SJSA1 (cell line): ENCODE measurements at regions not wholly inside any gene's neighbourhood (a gene's known extent, or its start where the extent isn't known, plus 50 kb on each side); places are given as distances from the start of the nearest gene placed in this dataset.

Source experiments
- DNase-seq, 2 experiments: peaks; one replicate each; pipeline ENCODE4 v3.0.0-alpha.2; 2015 to 2020; ENCODE audit warnings: low spot score in 2 of 2, low read depth in 1 of 2
- H3K27ac ChIP-seq: fragments of 250-450 bp; sonication (Bioruptor Pico); 2 replicates; pipeline ENCODE4 v1.5.1; 2020; ENCODE audit warnings: mild to moderate bottlenecking, moderate library complexity
- H3K27me3 ChIP-seq: fragments of 250-450 bp; sonication (Bioruptor Pico); replicated peaks from 2 replicates; pipeline ENCODE4 v1.5.1; 2020; ENCODE audit warnings: mild to moderate bottlenecking, moderate library complexity
- H3K36me3 ChIP-seq: fragments of 250-450 bp; sonication (Bioruptor Pico); 2 replicates; pipeline ENCODE4 v1.5.1; 2020; ENCODE audit warnings: mild to moderate bottlenecking
- H3K4me1 ChIP-seq: fragments of 250-450 bp; sonication (Bioruptor Pico); replicated peaks from 2 replicates; pipeline ENCODE4 v1.6.1; 2021; ENCODE audit warnings: mild to moderate bottlenecking
- H3K4me3 ChIP-seq: fragments of 250-450 bp; sonication (Bioruptor Pico); 2 replicates; pipeline ENCODE4 v1.5.1; 2020; ENCODE audit warnings: mild to moderate bottlenecking
- H3K9me3 ChIP-seq: fragments of 250-450 bp; sonication (Bioruptor Pico); replicated peaks from 2 replicates; pipeline ENCODE4 v1.5.1; 2020; ENCODE audit warnings: mild to moderate bottlenecking

GRCh38 chr2:158024288-158024898 is 77.3 kb upstream of the UPP2 start:
- H3K4me3 ChIP-seq = no peak overlapping the region
- H3K36me3 ChIP-seq = no peaks in the 10 kb centered on the region
- H3K9me3 ChIP-seq = no peaks in the 10 kb centered on the region
- peak in 1 of 2 experiments; percentile 34 for DNase-seq
- no peaks in the 10 kb centered on the region for H3K4me1 ChIP-seq
- no peak overlapping the region for H3K27ac ChIP-seq
- H3K27me3 ChIP-seq = no peaks in the 10 kb centered on the region

DNA sequence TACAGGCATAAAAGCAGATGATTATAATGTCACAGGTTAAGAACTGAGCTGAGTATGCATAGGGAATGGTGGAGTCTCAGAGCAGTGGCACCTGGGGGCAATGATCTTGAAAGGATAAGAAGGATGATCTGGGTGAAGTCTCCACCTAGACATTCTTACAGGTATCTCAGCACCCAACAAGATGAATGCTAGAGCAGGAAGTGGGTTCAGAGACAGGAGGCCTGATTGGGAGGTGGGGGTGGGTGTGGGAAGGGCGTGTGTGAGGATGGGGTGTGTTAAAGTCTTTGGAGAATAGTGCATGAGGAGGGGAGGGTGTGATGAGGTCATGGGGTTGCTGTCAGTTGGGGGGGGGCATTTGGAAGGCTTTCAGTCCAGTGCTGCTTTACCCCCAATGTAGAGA is 78.8 kb upstream of the UPP2 start:
- DNase-seq = no peak

GRCh38 chr2:158021226-158021625 is 80.5 kb upstream of the UPP2 start:
- Histone ChIP-seq H3K27ac (no peak overlapping the region), H3K36me3 (no peaks in the 10 kb centered on the region), H3K9me3 (no peaks in the 10 kb centered on the region), H3K4me1 (no peaks in the 10 kb centered on the region), H3K27me3 (no peaks in the 10 kb centered on the region; the same call in 1 of the 2 replicates), H3K4me3 (no peak overlapping the region)
- no peak for DNase-seq

More for the DNA sequence above, 78.8 kb upstream of the UPP2 start:
- Histone ChIP-seq H3K27ac (no peak overlapping the region), H3K27me3 (no peaks in the 10 kb centered on the region), H3K36me3 (no peaks in the 10 kb centered on the region), H3K4me3 (no peak overlapping the region), H3K9me3 (no peaks in the 10 kb centered on the region), H3K4me1 (no peaks in the 10 kb centered on the region)

DNA sequence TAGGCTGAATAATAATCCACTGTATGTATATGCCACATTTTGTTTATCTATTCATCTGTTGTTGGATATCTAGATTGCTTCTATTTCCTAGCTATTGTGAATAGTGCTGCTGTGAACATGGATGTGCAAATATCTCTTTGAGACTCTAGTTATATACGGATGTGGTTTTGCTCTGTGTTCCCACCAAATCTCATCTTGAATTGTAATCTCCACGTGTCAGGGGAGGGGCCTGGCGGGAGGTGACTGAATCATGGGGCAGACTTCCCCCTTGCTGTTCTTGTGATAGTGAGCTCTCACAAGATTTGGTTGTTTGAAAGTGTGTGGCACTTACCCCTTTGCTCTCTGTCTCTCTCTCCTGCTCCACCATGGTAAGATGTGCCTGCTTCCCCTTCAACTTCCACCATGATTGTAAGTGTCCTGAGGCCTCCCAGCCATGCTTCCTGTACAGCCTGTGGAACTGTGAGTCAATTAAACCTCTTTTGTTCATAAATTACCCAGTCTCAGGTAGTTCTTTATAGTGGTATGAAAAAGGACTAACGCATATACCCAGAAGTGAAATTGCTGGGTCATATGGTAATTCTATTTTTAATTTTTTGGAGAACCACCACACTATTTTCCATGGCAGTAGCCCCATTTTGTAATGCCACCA is 86.1 kb upstream of the UPP2 start:
- Histone ChIP-seq H3K4me1 (no peaks in the 10 kb centered on the region), H3K27me3 (no peaks in the 10 kb centered on the region; the same call in 1 of the 2 replicates), H3K36me3 (no peaks in the 10 kb centered on the region), H3K27ac (no peak overlapping the region), H3K4me3 (no peak overlapping the region), H3K9me3 (no peaks in the 10 kb centered on the region)
- DNase-seq = no peak

GRCh38 chr2:158013891-158014290 is 87.8 kb upstream of the UPP2 start:
- H3K36me3 ChIP-seq = no peaks in the 10 kb centered on the region
- H3K27me3 ChIP-seq = no peaks in the 10 kb centered on the region; the same call in 1 of the 2 replicates
- DNase-seq = no peak
- no peak overlapping the region for H3K4me3 ChIP-seq
- no peaks in the 10 kb centered on the region for H3K4me1 ChIP-seq
- H3K27ac ChIP-seq = no peak overlapping the region
- H3K9me3 ChIP-seq = no peaks in the 10 kb centered on the region

DNA sequence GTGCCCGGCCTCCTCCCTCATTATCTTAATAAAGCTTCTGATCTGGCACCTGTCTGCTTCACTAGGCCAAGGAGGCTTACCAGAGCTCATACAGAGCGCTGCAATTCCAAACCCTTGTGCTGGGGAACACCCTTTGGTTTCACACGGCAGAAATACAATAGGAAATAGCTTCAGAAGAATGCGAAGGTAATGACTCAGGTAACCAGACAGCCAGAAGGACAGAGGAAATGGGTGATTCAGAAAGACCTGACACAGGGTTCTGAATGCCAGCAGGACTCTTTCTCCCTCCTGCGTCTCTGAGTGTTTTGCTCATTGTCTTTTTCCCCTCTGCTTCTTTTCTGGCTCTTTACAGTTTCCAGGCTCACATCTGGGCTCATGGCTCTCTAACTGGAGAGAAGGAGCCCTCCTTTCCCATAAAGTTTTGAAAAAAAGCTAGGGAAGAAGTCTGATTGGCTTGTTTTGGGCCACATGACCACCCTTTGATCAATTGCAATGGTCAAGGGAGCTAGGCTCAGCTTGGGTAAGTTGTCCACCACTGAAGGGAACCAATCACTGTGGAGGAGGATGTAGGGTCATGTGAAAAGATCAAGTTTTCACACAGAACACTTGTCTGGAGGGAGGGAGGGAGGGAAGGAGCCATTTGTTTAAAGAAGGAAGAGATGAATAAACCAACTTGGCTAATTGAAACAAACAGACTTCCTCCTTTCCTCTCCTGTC is 90.5 kb upstream of the UPP2 start:
- Histone ChIP-seq H3K27ac (no peak overlapping the region), H3K36me3 (no peaks in the 10 kb centered on the region), H3K27me3 (no peaks in the 10 kb centered on the region), H3K4me1 (no peaks in the 10 kb centered on the region), H3K9me3 (no peaks in the 10 kb centered on the region), H3K4me3 (no peak overlapping the region)
- no peak for DNase-seq

GRCh38 chr2:158009399-158009798 is 92.3 kb upstream of the UPP2 start:
- H3K27ac ChIP-seq = no peak overlapping the region
- H3K4me1 ChIP-seq = no peaks in the 10 kb centered on the region
- no peaks in the 10 kb centered on the region for H3K9me3 ChIP-seq
- no peak overlapping the region for H3K4me3 ChIP-seq
- no peaks in the 10 kb centered on the region for H3K27me3 ChIP-seq
- no peak for DNase-seq
- no peaks in the 10 kb centered on the region for H3K36me3 ChIP-seq

- Histone ChIP-seq H3K9me3 (no peaks in the 10 kb centered on the region), H3K36me3 (no peaks in the 10 kb centered on the region), H3K4me3 (no peak overlapping the region), H3K27me3 (no peaks in the 10 kb centered on the region), H3K4me1 (no peaks in the 10 kb centered on the region), H3K27ac (no peak overlapping the region)
- no peak for DNase-seq
These were observed 94.5 kb upstream of the UPP2 start for GRCh38 chr2:158006961-158007719.

DNA sequence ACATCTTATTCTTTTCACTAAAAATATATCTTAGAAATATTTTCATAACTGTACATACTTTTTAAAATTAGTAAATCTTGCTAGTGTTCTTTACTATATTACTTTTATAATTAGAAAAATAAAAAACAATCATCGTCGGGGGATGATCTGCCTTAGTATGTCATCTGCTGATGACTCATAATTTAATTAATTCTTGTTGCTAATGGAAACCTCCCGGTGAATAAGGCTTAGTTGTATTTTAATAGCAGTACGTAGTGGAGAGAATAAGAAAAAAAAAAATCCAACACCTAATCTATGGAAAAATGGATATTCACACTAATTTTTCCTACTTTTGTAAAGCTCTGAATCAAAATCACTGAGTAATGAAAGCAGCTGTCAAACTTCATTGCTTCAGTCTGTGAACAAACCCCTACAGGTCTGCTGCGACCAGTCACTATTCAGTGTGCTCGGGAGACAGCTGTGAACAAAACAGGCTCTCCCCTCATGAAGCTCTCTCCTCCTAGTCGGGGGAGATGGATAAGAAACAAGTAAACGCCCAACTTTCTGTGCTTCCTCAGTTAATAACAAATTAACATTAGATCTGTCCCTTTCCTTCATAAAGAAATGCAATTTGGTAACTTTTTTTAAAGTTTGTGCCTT is 97.4 kb upstream of the UPP2 start:
- Histone ChIP-seq H3K36me3 (no peaks in the 10 kb centered on the region), H3K4me1 (no peaks in the 10 kb centered on the region), H3K27ac (no peak overlapping the region), H3K4me3 (no peak overlapping the region), H3K27me3 (no peaks in the 10 kb centered on the region), H3K9me3 (no peaks in the 10 kb centered on the region)
- DNase-seq = no peak

GRCh38 chr2:158002079-158002478 is 99.6 kb upstream of the UPP2 start:
- no peak for DNase-seq
- Histone ChIP-seq H3K27ac (no peak overlapping the region), H3K36me3 (no peaks in the 10 kb centered on the region), H3K4me1 (no peaks in the 10 kb centered on the region), H3K9me3 (no peaks in the 10 kb centered on the region), H3K4me3 (no peak overlapping the region), H3K27me3 (no peaks in the 10 kb centered on the region)

DNA sequence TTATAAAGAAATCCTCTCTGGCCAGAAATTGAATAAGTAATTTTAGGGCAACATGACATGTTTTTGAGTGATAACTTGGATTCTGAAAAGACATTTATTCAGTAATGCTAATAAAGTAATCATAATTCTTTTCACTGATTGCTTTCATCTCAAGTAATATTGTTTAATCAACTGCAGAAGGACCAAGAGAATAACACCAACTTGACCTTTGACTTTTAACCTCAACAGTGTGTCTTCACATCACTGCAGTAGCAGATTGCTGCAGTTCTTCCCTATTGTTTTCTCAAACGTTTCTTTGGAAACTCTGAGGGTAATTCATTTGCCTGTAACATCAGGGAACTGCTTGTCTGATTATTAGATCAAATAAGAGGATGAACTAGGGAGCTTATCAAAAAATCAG is 104.9 kb upstream of the UPP2 start:
- Histone ChIP-seq H3K4me3 (no peak overlapping the region), H3K27ac (no peak overlapping the region), H3K36me3 (no peaks in the 10 kb centered on the region), H3K4me1 (no peaks in the 10 kb centered on the region), H3K27me3 (no peaks in the 10 kb centered on the region), H3K9me3 (no peaks in the 10 kb centered on the region)
- no peak for DNase-seq

- DNase-seq = no peak
- no peaks in the 10 kb centered on the region for H3K4me1 ChIP-seq
These were observed 106.6 kb upstream of the UPP2 start for GRCh38 chr2:157995117-157995516.

DNA sequence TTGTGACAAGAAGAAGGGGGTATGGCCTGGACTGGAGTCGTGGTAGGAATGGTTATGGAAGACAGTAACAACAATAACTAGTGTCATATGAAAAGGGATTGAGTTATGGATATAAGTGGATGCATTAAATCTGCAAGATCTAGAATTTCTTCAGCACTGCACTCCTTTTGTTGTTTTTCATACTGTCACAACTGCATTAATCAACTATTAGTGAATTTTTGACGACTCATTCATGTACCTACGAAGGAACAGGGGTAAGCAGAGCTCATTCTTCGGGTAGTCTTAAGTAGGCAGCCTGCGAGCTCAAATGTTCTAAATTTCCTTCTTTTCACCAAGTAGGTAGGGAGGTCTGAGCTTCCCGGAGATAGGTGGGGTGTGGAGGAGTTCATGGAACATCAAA is 109.7 kb upstream of the UPP2 start:
- H3K36me3 ChIP-seq = no peaks in the 10 kb centered on the region
- DNase-seq = no peak
- no peaks in the 10 kb centered on the region for H3K4me1 ChIP-seq
- H3K27ac ChIP-seq = no peak overlapping the region
- no peak overlapping the region for H3K4me3 ChIP-seq
- H3K27me3 ChIP-seq = no peaks in the 10 kb centered on the region; the same call in 1 of the 2 replicates
- H3K9me3 ChIP-seq = no peaks in the 10 kb centered on the region; the same call in 1 of the 2 replicates

More at GRCh38 chr2:157995117-157995516, 106.6 kb upstream of the UPP2 start:
- Histone ChIP-seq H3K9me3 (no peaks in the 10 kb centered on the region), H3K27me3 (no peaks in the 10 kb centered on the region; the same call in 1 of the 2 replicates), H3K36me3 (no peaks in the 10 kb centered on the region), H3K27ac (no peak overlapping the region), H3K4me3 (no peak overlapping the region)
